ENCODE measurements at regions not wholly inside any gene's neighbourhood (a gene's known extent, or its start where the extent isn't known, plus 50 kb on each side); places are given as distances from the start of the nearest gene placed in this dataset.
"Not testable (repeated sequence)": the region's sequence is repeated elsewhere in the genome, so short reads cannot be mapped to it uniquely, and the experiment has no call there.

DNA sequence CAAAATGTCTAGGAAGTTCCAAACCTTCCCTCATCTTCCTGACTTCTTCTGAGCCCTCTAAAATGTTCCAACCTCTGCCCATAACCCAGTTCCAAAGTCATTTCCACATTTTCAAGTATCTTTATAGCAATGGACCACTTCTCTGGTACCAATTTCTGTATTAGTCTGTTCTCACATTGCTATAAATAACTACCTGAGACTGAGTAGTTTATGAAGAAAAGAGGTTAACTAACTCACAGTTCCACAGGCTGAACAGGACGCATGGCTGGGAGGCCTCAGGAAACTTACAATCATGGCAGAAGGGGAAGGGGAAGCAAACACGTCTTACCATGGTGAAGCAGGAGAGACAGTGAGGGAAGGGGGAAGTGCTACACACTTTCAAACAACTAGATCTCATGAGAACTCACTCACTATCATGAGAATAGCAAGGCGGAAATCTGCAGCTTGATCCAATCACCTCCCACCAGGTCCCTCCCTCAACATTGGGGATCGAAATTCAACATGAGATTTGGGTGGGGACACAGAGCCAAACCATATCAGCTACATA lies 213.2 kb upstream of the MGAT5 start:
- TF ChIP-seq, protein P1, sequence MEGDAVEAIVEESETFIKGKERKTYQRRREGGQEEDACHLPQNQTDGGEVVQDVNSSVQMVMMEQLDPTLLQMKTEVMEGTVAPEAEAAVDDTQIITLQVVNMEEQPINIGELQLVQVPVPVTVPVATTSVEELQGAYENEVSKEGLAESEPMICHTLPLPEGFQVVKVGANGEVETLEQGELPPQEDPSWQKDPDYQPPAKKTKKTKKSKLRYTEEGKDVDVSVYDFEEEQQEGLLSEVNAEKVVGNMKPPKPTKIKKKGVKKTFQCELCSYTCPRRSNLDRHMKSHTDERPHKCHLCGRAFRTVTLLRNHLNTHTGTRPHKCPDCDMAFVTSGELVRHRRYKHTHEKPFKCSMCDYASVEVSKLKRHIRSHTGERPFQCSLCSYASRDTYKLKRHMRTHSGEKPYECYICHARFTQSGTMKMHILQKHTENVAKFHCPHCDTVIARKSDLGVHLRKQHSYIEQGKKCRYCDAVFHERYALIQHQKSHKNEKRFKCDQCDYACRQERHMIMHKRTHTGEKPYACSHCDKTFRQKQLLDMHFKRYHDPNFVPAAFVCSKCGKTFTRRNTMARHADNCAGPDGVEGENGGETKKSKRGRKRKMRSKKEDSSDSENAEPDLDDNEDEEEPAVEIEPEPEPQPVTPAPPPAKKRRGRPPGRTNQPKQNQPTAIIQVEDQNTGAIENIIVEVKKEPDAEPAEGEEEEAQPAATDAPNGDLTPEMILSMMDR (IDR thresholded peaks at IDR 0.05), result not testable (repeated sequence)
- not testable (repeated sequence) for TF ChIP-seq POLR2A (IDR thresholded peaks at IDR 0.05)
